ENCODE measurements at regions not wholly inside any gene's neighbourhood (a gene's known extent, or its start where the extent isn't known, plus 50 kb on each side); places are given as distances from the start of the nearest gene placed in this dataset.
"Not testable (repeated sequence)": the region's sequence is repeated elsewhere in the genome, so short reads cannot be mapped to it uniquely, and the experiment has no call there.

GRCh38 chr7:16099302-16099849, 322.0 kb downstream of the CRPPA start:
- TF ChIP-seq POLR2A (IDR thresholded peaks at IDR 0.05; ENCODE audit: low read length), result no peak

GRCh38 chr7:16098585-16099179, 322.7 kb downstream of the CRPPA start:
- peak; percentile 3 to 11 for DNase-seq
- TF ChIP-seq GATA1 (IDR thresholded peaks at IDR 0.05; ENCODE audit: low read depth, low read length) (no peak), POLR2A (IDR thresholded peaks at IDR 0.05; ENCODE audit: low read length) (no peak)

More at GRCh38 chr7:16099302-16099849, 322.0 kb downstream of the CRPPA start:
- DNase-seq, result no peak

GRCh38 chr7:16098058-16098457, 323.3 kb downstream of the CRPPA start:
- DNase-seq, result no peak
- TF ChIP-seq POLR2A (IDR thresholded peaks at IDR 0.05; ENCODE audit: low read length) (no peak), GATA1 (IDR thresholded peaks at IDR 0.05; ENCODE audit: low read depth, low read length) (no peak)

GRCh38 chr7:16095171-16095950, 326.0 kb downstream of the CRPPA start:
- TF ChIP-seq GATA1 (IDR thresholded peaks at IDR 0.05; ENCODE audit: low read depth, low read length) (no peak), POLR2A (IDR thresholded peaks at IDR 0.05; ENCODE audit: low read length) (no peak)

GRCh38 chr7:16094651-16095050, 326.7 kb downstream of the CRPPA start:
- DNase-seq, result no peak
- TF ChIP-seq POLR2A (IDR thresholded peaks at IDR 0.05; ENCODE audit: low read length) (no peak), GATA1 (IDR thresholded peaks at IDR 0.05; ENCODE audit: low read depth, low read length) (no peak)

More at GRCh38 chr7:16095171-16095950, 326.0 kb downstream of the CRPPA start:
- DNase-seq, result no peak

GRCh38 chr7:16092711-16093110, 328.6 kb downstream of the CRPPA start:
- TF ChIP-seq POLR2A (IDR thresholded peaks at IDR 0.05; ENCODE audit: low read length) (no peak), GATA1 (IDR thresholded peaks at IDR 0.05; ENCODE audit: low read depth, low read length) (no peak)

GRCh38 chr7:16091701-16092310, 329.5 kb downstream of the CRPPA start:
- TF ChIP-seq POLR2A (IDR thresholded peaks at IDR 0.05; ENCODE audit: low read length), result no peak
- no peak for TF ChIP-seq GATA1 (IDR thresholded peaks at IDR 0.05; ENCODE audit: low read depth, low read length)
- no peak for DNase-seq

More at GRCh38 chr7:16092711-16093110, 328.6 kb downstream of the CRPPA start:
- DNase-seq, result no peak

GRCh38 chr7:16089801-16090200, 331.5 kb downstream of the CRPPA start:
- no peak for TF ChIP-seq POLR2A (IDR thresholded peaks at IDR 0.05; ENCODE audit: low read length)
- TF ChIP-seq GATA1 (IDR thresholded peaks at IDR 0.05; ENCODE audit: low read depth, low read length), result no peak
- no peak for DNase-seq

- no peak for DNase-seq
Measured at GRCh38 chr7:16089191-16089590, 332.1 kb downstream of the CRPPA start.

GRCh38 chr7:16086743-16087142, 334.6 kb downstream of the CRPPA start:
- TF ChIP-seq POLR2A (IDR thresholded peaks at IDR 0.05; ENCODE audit: low read length), result no peak
- no peak for TF ChIP-seq GATA1 (IDR thresholded peaks at IDR 0.05; ENCODE audit: low read depth, low read length)
- DNase-seq, result no peak

More at GRCh38 chr7:16089191-16089590, 332.1 kb downstream of the CRPPA start:
- TF ChIP-seq GATA1 (IDR thresholded peaks at IDR 0.05; ENCODE audit: low read depth, low read length), result no peak
- no peak for TF ChIP-seq POLR2A (IDR thresholded peaks at IDR 0.05; ENCODE audit: low read length)

GRCh38 chr7:16085780-16086179, 335.6 kb downstream of the CRPPA start:
- DNase-seq, result not testable (repeated sequence)

GRCh38 chr7:16084875-16085274, 336.5 kb downstream of the CRPPA start:
- TF ChIP-seq GATA1 (IDR thresholded peaks at IDR 0.05; ENCODE audit: low read depth, low read length) (no peak), POLR2A (IDR thresholded peaks at IDR 0.05; ENCODE audit: low read length) (no peak)
- no peak for DNase-seq

GRCh38 chr7:16084370-16084769, 337.0 kb downstream of the CRPPA start:
- no peak for DNase-seq
- TF ChIP-seq POLR2A (IDR thresholded peaks at IDR 0.05; ENCODE audit: low read length) (no peak), GATA1 (IDR thresholded peaks at IDR 0.05; ENCODE audit: low read depth, low read length) (no peak)

- TF ChIP-seq POLR2A (IDR thresholded peaks at IDR 0.05; ENCODE audit: low read length), result no peak
- no peak for TF ChIP-seq GATA1 (IDR thresholded peaks at IDR 0.05; ENCODE audit: low read depth, low read length)
- no peak for DNase-seq
Measured at GRCh38 chr7:16083931-16084330, 337.4 kb downstream of the CRPPA start.
